ENCODE measurements at regions not wholly inside any gene's neighbourhood (a gene's known extent, or its start where the extent isn't known, plus 50 kb on each side); places are given as distances from the start of the nearest gene placed in this dataset.

DNA sequence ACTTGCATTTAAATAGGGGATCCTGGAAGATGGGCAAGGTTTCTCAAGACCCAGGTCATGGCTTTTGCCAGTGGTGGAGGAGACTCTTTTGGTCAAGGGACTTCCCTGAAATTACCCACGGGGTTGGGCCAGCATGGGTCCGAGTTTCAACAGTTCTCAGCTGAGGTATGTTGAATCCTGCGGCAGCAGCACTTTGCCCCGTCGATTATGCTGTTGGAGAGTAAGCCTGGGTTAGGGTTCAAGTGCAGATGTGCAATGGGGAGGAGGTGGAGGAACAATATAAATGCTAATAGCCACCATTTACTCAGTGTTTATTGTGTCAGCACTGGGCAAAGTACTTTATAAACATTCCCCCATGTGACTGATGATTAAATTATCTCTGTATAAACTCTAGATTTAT, 96.0 kb upstream of the GATA6 start:
- no peak for DNase-seq (ENCODE audit: low spot score)

DNA sequence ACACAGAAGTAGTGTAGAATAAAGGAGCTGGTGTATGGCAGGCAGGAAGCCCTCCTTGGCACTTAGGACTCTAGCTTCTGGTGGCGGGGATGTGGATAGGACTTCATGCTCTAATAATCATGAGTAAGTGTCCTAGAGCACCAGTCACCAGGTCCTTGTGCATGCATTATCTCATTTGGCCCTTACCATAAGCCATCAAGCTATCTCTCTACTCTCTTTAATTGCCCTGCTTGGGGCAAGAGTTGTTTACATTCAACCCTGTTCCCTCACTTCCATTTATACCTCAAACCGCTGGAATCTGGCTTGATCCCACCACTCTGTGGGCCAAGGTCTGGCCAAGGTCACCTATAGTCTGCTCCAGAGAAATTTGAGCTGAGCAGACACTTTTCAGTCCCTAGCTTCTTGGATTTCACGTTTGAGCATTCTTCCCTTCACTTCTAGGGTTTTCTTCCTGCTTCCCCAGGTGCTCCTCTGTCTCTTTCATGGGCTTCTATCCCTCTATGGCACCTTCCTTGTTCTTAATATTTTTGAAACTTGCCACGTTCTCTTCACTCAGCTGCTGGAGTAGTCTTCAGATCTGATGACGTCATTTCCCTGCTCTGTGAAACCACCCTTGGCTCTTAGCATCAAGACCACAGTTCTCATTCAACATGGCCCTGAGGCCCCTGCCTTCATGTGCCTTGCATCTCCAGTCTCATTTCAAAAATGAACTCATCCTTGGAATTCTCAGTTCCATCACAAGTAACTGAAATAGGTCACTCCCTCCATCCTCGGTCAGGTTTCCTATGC, 94.9 kb upstream of the GATA6 start:
- DNase-seq (ENCODE audit: low spot score): no peak

DNA sequence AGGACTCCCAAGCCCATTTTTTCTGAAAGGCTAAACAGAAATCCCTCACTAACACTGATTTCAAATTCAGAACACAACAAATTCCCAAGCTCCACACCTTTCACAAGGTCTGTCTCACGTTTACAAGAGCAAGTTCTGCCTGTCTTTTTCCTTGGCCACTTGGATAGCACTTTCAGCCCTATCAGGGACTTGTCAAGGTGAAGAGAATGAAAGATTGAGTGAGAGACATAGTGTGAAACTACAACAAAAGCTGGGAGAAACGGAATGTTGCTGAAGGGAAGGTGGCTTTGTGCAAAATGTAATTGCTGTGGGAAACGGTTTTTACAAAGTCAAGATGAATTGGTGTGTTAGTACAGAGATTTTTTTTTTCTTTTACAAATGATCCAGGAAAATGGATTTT, 89.4 kb upstream of the GATA6 start:
- DNase-seq (ENCODE audit: low spot score): no peak

DNA sequence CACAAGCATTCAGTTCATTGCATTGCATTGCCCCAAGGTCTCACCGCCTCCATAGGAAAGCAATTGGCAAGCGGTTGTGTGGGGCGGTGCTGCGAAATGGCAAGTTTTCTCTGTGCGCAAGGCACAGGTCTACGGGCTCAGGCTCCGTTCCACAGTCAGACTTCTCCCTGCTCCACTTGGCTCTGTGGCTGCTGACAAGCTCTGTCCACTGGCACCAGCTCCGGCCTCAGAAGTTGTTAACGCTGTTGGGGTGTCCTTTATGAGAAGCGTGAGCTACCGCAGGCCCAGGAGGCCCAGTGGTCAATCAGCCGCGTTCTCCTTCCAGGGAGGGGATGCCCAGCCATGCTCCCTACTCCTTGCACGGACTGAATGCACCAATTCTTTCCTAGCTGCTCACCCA, 87.0 kb upstream of the GATA6 start:
- DNase-seq (ENCODE audit: low spot score): no peak

GRCh38 chr18:22084547-22084946, 84.8 kb upstream of the GATA6 start:
- no peak for DNase-seq (ENCODE audit: low spot score)

GRCh38 chr18:22086973-22087372, 82.4 kb upstream of the GATA6 start:
- DNase-seq (ENCODE audit: low spot score): no peak

- no peak for DNase-seq (ENCODE audit: low spot score)
These were observed 81.4 kb upstream of the GATA6 start for GRCh38 chr18:22088029-22088428.

DNA sequence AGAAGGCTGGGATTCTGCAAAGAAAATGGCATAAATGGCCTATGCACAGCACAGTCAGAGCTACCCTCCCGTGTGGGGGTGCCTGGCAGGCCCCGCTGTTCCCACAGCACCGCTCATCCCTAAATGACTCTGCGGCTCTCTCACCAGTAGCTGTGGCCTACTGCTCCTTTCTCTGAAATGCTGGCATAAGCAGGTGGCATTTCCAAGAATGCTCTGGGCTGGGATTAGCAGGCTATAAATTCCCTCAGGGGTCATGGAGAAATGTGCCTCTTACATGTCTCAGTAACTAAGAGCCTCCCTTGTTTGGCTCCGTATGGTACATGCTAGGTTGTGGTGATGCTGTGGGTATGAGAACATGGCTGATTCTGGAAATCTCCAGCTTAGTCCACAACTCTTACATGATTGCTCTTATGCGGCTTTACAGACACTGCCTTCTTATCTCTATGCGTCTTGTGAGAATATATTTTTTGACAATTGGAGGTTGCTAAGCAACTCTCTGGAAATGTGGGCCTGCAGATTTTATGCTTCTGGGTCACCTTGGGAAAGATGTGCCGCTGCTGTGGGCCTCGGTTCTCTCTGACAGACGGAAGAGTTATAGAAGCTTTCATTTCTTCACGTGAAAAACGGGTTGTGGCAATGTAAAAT, 80.3 kb upstream of the GATA6 start:
- no peak for DNase-seq (ENCODE audit: low spot score)

DNA sequence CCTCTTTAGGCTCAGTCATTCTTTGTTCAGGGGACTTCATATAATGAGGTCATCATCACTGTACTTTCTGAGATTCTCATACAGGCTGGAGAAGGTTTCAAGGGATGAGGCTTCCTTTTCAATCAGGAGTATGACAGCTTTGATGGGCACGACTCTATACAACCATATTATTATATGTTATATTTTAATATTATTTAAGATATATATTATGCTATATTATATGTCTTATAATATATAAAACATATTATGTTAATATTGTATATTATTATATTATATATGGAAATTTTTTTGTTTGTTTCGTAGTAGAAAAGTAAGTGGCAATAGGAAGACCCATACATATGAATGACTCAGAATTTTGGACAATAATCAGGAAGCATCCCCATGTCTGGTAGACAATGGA, 78.0 kb upstream of the GATA6 start:
- DNase-seq (ENCODE audit: low spot score): no peak

DNA sequence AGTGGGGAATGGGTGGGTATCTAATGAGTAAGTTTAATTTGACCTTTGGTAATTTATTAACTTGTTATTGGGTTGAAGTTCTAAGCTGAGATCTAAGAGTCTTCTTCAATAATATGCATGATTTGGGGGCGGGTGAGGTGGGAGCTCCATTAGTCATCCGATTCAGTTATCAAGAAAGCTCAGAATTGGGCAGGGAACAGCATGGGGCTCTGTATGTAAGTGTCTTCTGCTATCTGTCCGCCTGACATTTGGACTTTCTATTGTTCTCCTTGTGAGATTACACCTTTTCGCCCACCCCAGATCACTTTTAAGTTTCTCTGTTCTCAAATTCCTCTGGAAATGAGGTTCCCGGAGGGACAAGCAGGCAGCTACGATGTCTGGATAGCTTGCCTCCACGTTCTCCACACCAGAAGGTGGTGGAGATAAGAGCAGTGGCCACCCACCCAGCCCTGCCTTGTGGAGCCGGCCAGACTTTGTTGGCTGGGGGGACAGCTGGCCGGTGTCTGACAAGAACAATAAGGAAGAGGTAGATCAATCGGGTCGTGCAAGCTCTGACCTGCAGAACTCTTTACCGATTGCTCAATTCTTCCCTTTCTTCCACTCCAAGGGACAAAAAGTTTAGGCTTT, 75.5 kb upstream of the GATA6 start:
- no peak for DNase-seq (ENCODE audit: low spot score)

DNA sequence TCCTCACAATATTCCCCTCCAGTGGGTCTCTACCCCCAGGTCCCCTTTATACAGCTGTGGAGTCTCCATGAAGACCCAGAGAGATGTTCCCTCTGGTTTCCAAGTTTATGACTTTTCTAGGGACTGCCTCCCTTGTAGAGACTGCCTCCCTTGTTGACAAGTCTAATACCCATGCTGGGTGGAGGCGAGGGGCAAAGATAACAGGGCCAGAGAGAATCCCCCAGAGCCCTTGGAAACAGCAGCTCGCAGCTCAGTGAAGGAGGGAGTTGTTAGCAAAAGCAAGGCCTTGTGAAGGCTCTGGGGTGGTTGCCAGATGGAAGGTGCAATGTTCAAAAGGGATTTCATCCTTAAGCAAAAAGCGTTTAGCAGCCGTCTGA, 75.0 kb upstream of the GATA6 start:
- DNase-seq (ENCODE audit: low spot score): no peak

- no peak for DNase-seq (ENCODE audit: low spot score)
These were observed 70.8 kb upstream of the GATA6 start for GRCh38 chr18:22098563-22098989.

DNA sequence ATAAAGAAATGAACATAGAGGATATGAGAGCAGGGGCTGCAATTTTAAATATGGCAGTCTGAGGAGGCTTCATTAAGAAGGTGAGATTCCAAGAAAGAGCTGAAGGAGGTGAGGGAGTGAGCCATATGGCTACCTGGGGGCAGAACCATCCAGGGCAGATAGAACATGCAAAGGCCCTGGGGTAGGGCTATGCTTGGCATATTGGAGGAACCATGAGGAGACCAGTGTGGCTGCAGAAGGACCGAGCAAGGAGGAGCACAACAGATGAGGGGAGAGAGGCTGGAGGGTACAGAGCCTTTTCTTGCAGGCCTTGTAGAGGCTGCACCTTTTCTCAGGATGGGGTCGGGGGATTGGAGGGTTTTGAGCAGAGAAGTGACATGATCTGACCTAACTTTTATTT, 69.5 kb upstream of the GATA6 start:
- DNase-seq (ENCODE audit: low spot score): no peak

GRCh38 chr18:22101731-22102130, 67.7 kb upstream of the GATA6 start:
- no peak for DNase-seq (ENCODE audit: low spot score)

DNA sequence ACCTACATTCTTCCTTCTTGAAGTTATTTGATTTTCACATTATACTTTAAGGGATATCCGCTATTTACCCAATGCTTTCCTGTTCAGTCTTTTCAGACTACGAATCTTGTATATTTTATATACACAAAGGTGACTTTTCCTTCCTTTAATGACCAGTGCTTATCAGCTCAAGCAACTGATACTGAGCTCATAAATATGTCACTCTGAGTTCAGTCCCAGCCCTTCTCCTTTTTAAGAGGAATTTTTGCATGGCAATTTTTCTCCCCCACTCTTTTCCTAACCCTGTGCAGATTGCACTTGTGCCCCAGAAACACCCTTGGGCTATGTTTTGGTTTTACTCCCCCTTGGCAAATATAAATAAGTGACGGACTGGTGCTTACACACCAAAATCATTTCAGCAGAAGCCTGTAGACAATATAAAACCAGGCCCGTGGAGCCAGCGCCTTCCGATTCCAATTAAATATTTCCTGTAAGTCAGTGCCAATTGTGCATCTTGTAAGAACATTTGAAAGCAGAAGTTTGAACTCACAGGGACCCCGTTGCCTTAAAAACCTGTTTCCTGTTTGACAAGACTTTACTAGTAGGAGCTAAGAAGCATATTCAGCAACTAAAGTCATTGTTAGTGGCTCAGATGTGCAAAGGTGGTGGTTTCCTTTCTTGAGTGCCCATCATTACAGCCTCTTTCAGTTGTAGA, 66.3 kb upstream of the GATA6 start:
- no peak for DNase-seq (ENCODE audit: low spot score)

GRCh38 chr18:22103647-22104031, 65.8 kb upstream of the GATA6 start:
- DNase-seq (ENCODE audit: low spot score): no peak

- DNase-seq (ENCODE audit: low spot score): peak; percentile 87
These were observed 62.7 kb upstream of the GATA6 start for GRCh38 chr18:22106536-22107292.

DNA sequence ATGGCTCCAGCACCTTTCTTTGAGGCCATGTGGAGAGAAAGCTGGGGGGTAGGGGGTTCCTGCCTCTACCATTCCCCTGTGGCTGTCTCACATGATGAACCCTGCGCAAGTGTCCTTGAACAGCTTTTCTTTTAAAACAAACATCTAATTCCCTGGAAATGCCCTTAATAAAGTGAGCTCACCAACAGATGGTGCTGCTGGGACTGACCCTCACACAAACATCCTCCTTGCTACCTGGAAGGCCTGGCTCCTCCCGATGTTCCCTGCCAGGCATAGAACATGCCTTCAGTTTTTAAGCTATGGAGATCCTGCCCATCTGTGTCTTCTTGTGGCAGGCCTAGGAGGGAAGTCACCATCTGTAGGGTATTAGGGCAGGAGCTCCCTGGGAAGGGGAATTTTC, 60.7 kb upstream of the GATA6 start:
- DNase-seq (ENCODE audit: low spot score): no peak

DNA sequence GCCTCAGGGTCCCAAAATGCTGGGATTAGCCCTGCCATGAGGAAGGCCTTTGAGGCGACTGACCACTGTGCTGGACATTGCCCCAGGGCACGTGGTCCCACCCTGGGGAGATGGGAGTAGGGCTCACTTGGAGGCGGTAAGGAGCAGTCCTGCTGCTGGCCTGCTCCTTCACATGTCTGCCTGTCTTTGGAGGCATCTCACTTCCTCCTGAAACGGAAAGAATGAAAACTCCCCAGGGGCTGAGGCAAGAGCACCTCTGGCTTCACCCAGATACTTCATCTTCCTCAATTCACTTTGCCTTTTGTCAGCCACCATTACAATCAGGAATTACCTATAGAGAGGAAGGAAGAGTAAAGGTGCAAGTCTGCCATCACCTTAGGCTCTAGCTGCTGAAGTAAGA, 59.9 kb upstream of the GATA6 start:
- DNase-seq (ENCODE audit: low spot score): no peak

DNA sequence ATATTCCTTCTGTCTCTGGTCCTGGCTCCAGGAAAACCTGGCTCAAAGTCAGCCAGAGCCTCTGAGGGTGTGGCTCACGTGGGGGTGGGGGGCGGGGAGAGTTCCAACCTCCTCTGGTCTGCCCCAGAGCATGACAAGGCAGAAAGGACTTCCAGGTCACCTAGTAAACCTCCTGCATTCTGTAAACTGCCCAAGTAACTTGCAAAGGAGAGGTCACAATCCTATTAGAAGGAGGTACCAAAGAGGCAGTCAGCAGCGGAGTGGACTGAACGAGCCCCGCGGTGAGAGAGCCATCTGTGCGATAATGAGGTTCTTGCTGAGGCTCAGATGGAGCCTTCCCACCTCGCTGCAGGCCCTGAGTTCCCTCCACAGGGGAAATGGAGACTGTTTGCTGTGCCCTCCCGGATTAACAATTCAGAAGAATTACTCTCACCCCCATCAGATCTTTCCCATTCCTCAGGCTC, 58.9 kb upstream of the GATA6 start:
- DNase-seq (ENCODE audit: low spot score): no peak

DNA sequence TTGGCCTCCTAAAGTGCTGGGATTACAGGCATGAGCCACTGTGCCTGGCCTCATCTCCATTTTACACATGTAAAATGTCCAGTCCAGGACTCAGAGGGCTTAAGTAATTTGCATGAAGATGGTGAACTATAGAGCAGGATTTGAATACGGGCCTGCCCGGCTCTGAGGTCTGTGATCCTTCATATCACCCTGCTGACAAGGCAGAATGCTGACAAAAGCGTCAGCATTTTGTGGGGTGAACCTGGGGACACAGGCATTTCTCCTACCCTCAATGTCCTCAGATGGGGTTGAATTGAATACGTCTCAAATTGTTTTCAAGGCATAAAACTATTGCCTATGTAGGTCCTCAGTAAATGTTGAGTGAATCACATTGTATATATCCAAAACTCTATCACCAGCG, 57.2 kb upstream of the GATA6 start:
- no peak for DNase-seq (ENCODE audit: low spot score)
